Amniotic stem cell (primary cell): ENCODE measurements at regions not wholly inside any gene's neighbourhood (a gene's known extent, or its start where the extent isn't known, plus 50 kb on each side); places are given as distances from the start of the nearest gene placed in this dataset.
"Not testable (repeated sequence)": the region's sequence is repeated elsewhere in the genome, so short reads cannot be mapped to it uniquely, and the experiment has no call there.

Experiments used
- DNase-seq: peaks from one replicate; lab custom pipeline; 2025; lab: John Stamatoyannopoulos, UW

DNA sequence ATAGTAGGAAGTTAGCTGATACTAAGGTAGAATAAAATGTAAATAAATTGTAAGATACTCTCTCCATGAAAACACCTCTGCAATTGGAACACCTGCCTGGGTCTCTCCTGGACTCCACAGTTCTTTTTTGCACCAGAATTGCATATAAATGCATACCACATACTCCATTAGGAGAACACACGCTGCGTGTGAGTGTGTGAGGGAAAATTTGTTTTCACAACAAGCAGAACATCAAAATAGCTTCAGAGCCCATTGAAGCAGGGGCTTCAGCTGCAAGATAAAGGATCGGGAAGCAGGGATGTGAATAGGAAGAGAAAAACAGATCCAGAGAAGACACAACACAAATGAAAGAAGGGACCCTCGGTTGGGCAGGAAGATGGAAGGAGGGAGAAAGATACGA, 389.8 kb upstream of the BRINP1 start:
- DNase-seq, result no peak

- DNase-seq, result no peak
Measured at GRCh38 chr9:119758241-119758640, 389.0 kb upstream of the BRINP1 start.

DNA sequence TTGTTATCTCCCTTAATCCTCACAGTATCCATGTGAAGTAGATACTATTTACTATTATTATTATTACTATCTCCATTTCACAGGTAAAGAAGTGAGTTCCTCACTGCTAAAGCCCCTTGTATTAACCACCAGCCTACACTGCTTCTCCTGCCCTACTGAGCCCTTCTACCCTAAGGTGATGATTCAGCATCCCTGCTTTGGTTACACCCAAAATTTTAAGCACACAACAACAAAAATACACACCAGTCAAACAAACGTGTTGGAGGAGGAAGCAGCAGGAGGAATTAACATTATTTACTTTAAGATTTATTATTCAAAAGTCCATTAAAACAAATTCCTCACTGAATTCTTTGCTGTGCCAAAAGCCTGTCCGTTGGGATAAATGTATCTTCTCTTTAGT, 370.2 kb upstream of the BRINP1 start:
- no peak for DNase-seq

DNA sequence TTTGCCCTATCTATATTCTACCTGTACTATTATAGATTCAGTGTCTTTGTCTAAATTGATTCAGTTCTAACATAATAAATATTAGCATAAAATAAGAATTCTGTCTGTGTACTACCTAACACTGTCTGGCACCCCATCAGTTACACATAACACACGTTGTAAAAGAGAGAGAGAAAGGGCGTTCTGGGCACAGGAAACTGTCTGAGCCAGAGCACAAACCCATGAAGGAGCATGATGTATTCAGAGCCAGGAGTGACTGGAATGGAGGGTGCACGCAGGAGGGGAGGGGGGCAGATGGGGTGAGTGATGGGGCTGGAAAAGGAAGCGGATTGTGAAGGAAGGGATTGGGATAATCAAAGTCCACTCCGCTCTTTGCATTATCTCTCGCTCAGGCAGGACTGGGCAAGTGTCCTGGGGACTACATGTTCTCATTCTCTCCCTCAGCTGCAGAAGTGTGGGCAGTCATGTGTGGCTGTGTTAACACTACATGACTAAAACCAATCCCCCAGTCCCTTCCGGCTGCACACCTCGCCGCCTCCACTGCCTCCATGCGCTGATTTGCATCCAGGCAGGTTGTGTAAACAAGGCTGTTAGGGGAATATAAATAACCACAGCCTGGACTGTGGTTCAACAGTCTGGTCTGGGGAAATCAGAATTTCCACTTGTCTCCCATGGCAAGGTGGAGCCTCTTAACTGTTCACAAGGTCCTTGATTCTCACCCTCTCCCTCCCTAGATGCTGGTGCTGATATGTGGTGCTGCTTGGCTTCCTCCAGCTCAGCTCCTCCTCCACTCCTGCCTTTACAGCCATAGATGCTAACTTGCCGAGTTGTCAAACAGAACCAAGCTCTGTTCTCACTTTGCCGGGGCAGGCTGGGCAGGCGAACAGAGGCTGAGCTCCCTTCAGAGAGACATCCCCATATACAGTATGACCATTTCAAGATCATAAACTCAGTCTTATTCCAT, 367.5 kb upstream of the BRINP1 start:
- no peak for DNase-seq

DNA sequence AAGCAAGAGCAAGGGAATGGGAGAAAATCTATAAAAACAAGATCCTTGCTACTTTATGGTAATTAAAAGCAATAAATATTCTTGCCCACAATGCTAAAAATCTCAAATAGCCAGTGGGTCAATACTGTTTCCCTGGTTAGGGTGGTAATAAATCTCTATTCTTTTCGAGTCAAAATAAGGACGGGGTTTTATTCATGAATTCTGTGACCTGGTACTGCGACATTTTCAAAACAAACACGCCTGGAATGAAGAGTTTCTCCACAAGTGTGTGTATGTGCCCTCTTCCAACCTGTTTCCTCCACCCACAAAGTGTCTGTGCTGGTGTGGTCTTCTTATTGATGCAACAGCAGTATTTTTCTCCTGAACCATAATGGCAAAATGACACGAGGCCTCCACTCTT, 358.8 kb upstream of the BRINP1 start:
- no peak for DNase-seq

DNA sequence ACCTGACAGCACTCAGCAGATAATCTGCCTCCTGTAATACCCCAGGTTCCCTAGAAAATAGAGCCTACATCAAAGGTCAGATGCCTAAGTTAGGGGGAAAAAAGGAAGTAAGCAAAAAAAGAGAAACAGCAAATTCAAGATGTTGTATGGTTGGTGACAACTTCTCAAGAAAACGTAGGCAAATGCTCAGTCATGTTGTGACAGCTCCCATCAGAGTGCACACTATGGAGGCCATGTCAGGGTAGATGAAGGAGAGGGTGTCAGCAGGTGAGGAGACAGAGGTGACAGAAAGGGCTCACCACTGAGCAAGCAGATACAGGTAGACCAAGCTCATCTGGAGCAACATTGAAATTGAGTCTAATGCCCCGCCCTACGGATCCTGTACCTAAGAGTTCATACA, 356.8 kb upstream of the BRINP1 start:
- no peak for DNase-seq

- no peak for DNase-seq
Measured at GRCh38 chr9:119722384-119722783, 353.1 kb upstream of the BRINP1 start.

- no peak for DNase-seq
Measured at GRCh38 chr9:119712325-119712724, 343.1 kb upstream of the BRINP1 start.

DNA sequence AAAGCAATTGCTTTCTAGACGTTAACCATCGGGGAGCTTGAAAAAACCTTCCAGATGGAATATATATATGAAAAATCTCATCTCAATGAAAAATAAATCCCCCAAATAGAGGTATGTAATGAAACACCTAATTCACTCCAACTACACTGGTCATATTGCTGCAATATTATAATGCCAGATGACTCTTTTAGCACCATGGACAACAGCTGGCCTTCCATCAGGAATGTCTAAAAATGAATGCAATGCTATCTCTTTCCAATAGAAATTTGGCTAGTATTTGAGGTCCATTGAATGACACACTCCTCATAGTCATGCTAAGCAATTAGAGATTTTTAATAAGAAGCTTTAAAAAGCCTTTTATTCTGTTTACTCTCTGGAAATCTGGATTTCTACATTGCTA, 340.2 kb upstream of the BRINP1 start:
- DNase-seq, result no peak

GRCh38 chr9:119707228-119707845, 338.1 kb upstream of the BRINP1 start:
- no peak for DNase-seq

GRCh38 chr9:119701651-119702050, 332.4 kb upstream of the BRINP1 start:
- no peak for DNase-seq

- no peak for DNase-seq
Measured at GRCh38 chr9:119698535-119698934, 329.3 kb upstream of the BRINP1 start.

GRCh38 chr9:119697996-119698395, 328.8 kb upstream of the BRINP1 start:
- no peak for DNase-seq

GRCh38 chr9:119689879-119690278, 320.6 kb upstream of the BRINP1 start:
- no peak for DNase-seq

- no peak for DNase-seq
Measured at GRCh38 chr9:119688547-119688946, 319.3 kb upstream of the BRINP1 start.

- no peak for DNase-seq
Measured at GRCh38 chr9:119677811-119678505, 308.7 kb upstream of the BRINP1 start.

- no peak for DNase-seq
Measured at GRCh38 chr9:119675951-119676350, 306.7 kb upstream of the BRINP1 start.

DNA sequence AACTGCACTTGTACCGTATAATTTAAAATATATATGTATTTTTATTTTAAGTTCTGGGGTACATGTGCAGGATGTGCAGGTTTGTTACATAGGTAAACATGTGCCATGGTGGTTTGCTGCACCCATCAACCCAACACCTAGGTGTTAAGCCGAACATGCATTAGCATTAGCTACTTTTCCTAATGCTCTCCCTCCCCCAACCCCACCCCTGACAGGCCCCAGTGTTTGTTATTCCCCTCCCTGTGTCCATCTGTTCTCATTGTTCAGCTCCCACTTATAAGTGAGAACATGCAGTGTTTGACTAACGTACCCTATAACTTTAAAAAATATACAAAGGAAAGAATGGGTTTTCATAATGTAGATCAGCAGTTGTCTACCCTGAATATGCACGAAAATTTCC, 303.5 kb upstream of the BRINP1 start:
- not testable (repeated sequence) for DNase-seq

DNA sequence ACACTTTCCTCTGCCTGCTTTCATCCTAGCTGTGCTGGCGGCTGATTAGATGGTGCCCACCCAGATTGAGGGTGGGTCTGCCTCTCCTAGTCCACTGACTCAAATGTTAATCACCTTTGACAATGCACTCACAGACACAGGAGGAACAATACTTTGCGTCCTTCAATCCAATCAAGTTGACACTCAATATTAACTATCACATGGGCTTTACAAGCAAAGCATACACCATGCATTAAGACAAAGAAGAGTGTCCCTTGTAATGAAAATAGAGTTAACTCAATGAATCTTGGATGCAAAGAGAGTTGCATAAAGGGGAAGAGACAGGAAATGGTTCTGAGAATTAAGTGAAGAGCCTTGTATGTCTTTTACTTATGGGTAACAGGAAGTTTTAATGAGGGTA, 298.7 kb upstream of the BRINP1 start:
- DNase-seq, result no peak

GRCh38 chr9:119667163-119667562, 297.9 kb upstream of the BRINP1 start:
- no peak for DNase-seq

- no peak for DNase-seq
Measured at GRCh38 chr9:119662329-119662728, 293.1 kb upstream of the BRINP1 start.

- DNase-seq, result no peak
Measured at GRCh38 chr9:119652931-119653330, 283.7 kb upstream of the BRINP1 start.

- DNase-seq, result no peak
Measured at GRCh38 chr9:119649205-119649604, 280.0 kb upstream of the BRINP1 start.
